GM12878 (cell line): ENCODE measurements at regions not wholly inside any gene's neighbourhood (a gene's known extent, or its start where the extent isn't known, plus 50 kb on each side); places are given as distances from the start of the nearest gene placed in this dataset.

Source experiments
- ATAC-seq: fragments of 200-7000 bp; cut with Tn5 transposase; 3 replicates; pipeline ENCODE4 v1.9.1; 2020; ENCODE audit warnings: mild to moderate bottlenecking, moderate library complexity
- BruUV-seq: library from RNA; stranded (reverse); fragments of 400-500 nt; replicated peaks from 2 replicates; lab custom pipeline; 2021; lab: Mats Ljungman, UMichigan
- CTCF ChIA-PET: fragments of 300-600 bp; sonication (Branson Sonifier 250); formaldehyde crosslinking; extraction: SDS; loops from one replicate; lab custom pipeline; 2021; ENCODE audit warnings: inconsistent platforms; lab: Yijun Ruan, JAX
- POLR2A ChIA-PET: fragments of 350-600 bp; formaldehyde crosslinking; extraction: SDS; loops from one replicate; lab custom pipeline; 2021; ENCODE audit warnings: inconsistent platforms; lab: Charles Lee
- RAD21 ChIA-PET: fragments of 300-600 bp; sonication (Branson Sonifier 250); formaldehyde crosslinking; loops from one replicate; lab custom pipeline; 2023; ENCODE audit warnings: antibody characterized with exemption; ENCODE audit not compliant: unreplicated experiment; lab: Charles Lee
- SMC1A ChIA-PET: fragments of 300-600 bp; sonication (Branson Sonifier 250); formaldehyde crosslinking; loops from one replicate; lab custom pipeline; 2023; ENCODE audit not compliant: unreplicated experiment, uncharacterized antibody; lab: Charles Lee
- DNase-seq: peaks from one replicate; pipeline ENCODE4 v3.0.0-alpha.2; 2011; ENCODE audit warnings: low read depth, low spot score
- FAIRE-seq: peaks from 3 replicates; lab custom pipeline; 2011; peaks lifted over from hg19 to GRCh38; lab: Jason Lieb, UNC
- H2AFZ ChIP-seq: 2 replicates; pipeline ENCODE4 v1.6.0; 2011; ENCODE audit warnings: low read depth, low read length, control low read depth; ENCODE audit not compliant: control insufficient read depth
- H3K27ac ChIP-seq: 2 replicates; pipeline ENCODE4 v1.5.1; 2011; ENCODE audit warnings: control low read depth; ENCODE audit not compliant: control insufficient read depth, insufficient read depth
- H3K27me3 ChIP-seq, 2 experiments: replicated peaks in 1 of 2; 2 replicates each; pipeline versions ENCODE4 v1.6.0 to v1.6.1; 2011; ENCODE audit warnings: low read length in 1 of 2; ENCODE audit not compliant: control insufficient read depth in 2 of 2, insufficient read depth in 2 of 2
- H3K36me3 ChIP-seq, 2 experiments: 2 replicates each; pipeline ENCODE4 v1.5.1; 2011; ENCODE audit warnings: low read length in 1 of 2; ENCODE audit not compliant: control insufficient read depth in 2 of 2, insufficient read depth in 2 of 2
- H3K4me1 ChIP-seq: 2 replicates; pipeline ENCODE4 v1.6.1; 2011; ENCODE audit warnings: mild to moderate bottlenecking, low read length, moderate library complexity, mixed read lengths; ENCODE audit not compliant: control insufficient read depth, insufficient read depth
- H3K4me2 ChIP-seq: 2 replicates; pipeline ENCODE4 v1.6.0; 2011; ENCODE audit warnings: control low read depth; ENCODE audit not compliant: control insufficient read depth, insufficient read depth
- H3K4me3 ChIP-seq: fragments of 200-600 bp; sonication (generic); 2 replicates; pipeline ENCODE4 v1.5.1; 2016
- H3K79me2 ChIP-seq: 2 replicates; pipeline ENCODE4 v1.6.0; 2011; ENCODE audit warnings: low read length; ENCODE audit not compliant: control insufficient read depth, insufficient read depth
- H3K9ac ChIP-seq: 2 replicates; pipeline ENCODE4 v1.8.0; 2011; ENCODE audit warnings: low read length, control low read depth, mixed read lengths; ENCODE audit not compliant: control insufficient read depth, insufficient read depth
- H3K9me3 ChIP-seq: replicated peaks from 3 replicates; pipeline ENCODE4 v1.5.1; 2011; ENCODE audit warnings: mild to moderate bottlenecking, low read length; ENCODE audit not compliant: control insufficient read depth, insufficient read depth
- H4K20me1 ChIP-seq: 2 replicates; pipeline ENCODE4 v1.6.0; 2011; ENCODE audit not compliant: control insufficient read depth, insufficient read depth
- BCL11A ChIP-seq: IDR thresholded peaks from 2 replicates; pipeline ENCODE4 v1.6.1; 2011; ENCODE audit warnings: low read depth, low read length
- CHD1 ChIP-seq: IDR thresholded peaks from 2 replicates; pipeline ENCODE4 v1.6.1; 2012; ENCODE audit warnings: low read depth, low read length, improper control_type of control experiment
- CHD4 ChIP-seq: fragments of 200-600 bp; sonication (generic); IDR thresholded peaks from 2 replicates; pipeline ENCODE4 v1.6.1; 2016; ENCODE audit warnings: mild to moderate bottlenecking
- EZH2 ChIP-seq: IDR thresholded peaks from 2 replicates; pipeline ENCODE4 v1.6.1; 2012; ENCODE audit warnings: low read depth, mild to moderate bottlenecking, control low read depth, inconsistent platforms, low read length, borderline replicate concordance; ENCODE audit not compliant: control insufficient read depth
- GATAD2B ChIP-seq: fragments of 450-650 bp; conservative IDR thresholded peaks from 2 replicates; pipeline ENCODE4 v1.6.1; 2017; ENCODE audit warnings: low read depth, mild to moderate bottlenecking, moderate library complexity
- KDM1A ChIP-seq: fragments of 200-600 bp; sonication (generic); IDR thresholded peaks from 2 replicates; pipeline ENCODE4 v1.6.1; 2016; ENCODE audit warnings: borderline replicate concordance
- LARP7 ChIP-seq: fragments of 450-650 bp; IDR thresholded peaks from 2 replicates; pipeline ENCODE4 v1.6.1; 2017; ENCODE audit warnings: mild to moderate bottlenecking
- MYB ChIP-seq: fragments of 150-350 bp; IDR thresholded peaks from 2 replicates; pipeline ENCODE4 v1.6.1; 2014; ENCODE audit warnings: mild to moderate bottlenecking, low read depth, low read length, borderline replicate concordance
- MYC ChIP-seq: IDR thresholded peaks from 2 replicates; pipeline ENCODE4 v1.6.1; 2011; ENCODE audit warnings: mild to moderate bottlenecking, low read length, moderate library complexity, inconsistent platforms; ENCODE audit not compliant: insufficient read depth, insufficient replicate concordance, insufficient read length, severe bottlenecking
- NBN ChIP-seq: fragments of 450-650 bp; IDR thresholded peaks from 2 replicates; pipeline ENCODE4 v1.6.1; 2016
- NR2C1 ChIP-seq: fragments of 450-650 bp; IDR thresholded peaks from 2 replicates; pipeline ENCODE4 v1.6.1; 2017; ENCODE audit warnings: antibody characterized with exemption, mild to moderate bottlenecking, moderate library complexity
- PBX3 ChIP-seq: IDR thresholded peaks from 2 replicates; pipeline ENCODE4 v1.6.1; 2011; ENCODE audit warnings: mild to moderate bottlenecking, low read depth, low read length, moderate library complexity; ENCODE audit not compliant: insufficient replicate concordance
- RBBP5 ChIP-seq: fragments of 200-600 bp; sonication (generic); conservative IDR thresholded peaks from 2 replicates; pipeline ENCODE4 v1.6.1; 2016
- RUNX3 ChIP-seq: IDR thresholded peaks from 2 replicates; pipeline ENCODE4 v1.6.1; 2012; ENCODE audit warnings: low read length, inconsistent platforms
- SIX5 ChIP-seq: IDR thresholded peaks from 2 replicates; pipeline ENCODE4 v1.6.1; 2011; ENCODE audit warnings: mild to moderate bottlenecking, low read depth, low read length, moderate library complexity; ENCODE audit not compliant: severe bottlenecking
- SKIL ChIP-seq: fragments of 450-650 bp; IDR thresholded peaks from 2 replicates; pipeline ENCODE4 v1.6.1; 2017; ENCODE audit warnings: mild to moderate bottlenecking, low read depth, inconsistent platforms; ENCODE audit not compliant: poor library complexity, severe bottlenecking
- SPI1 ChIP-seq: IDR thresholded peaks from 2 replicates; pipeline ENCODE4 v1.6.1; 2011; ENCODE audit warnings: low read depth, mild to moderate bottlenecking, low read length, moderate library complexity, borderline replicate concordance; ENCODE audit not compliant: insufficient read depth
- STAT3 ChIP-seq: IDR thresholded peaks from 2 replicates; pipeline ENCODE4 v1.6.1; 2011; ENCODE audit warnings: low read depth, low read length, improper control_type of control experiment
- TAF1 ChIP-seq: IDR thresholded peaks from 2 replicates; pipeline ENCODE4 v1.6.1; 2011; ENCODE audit warnings: mild to moderate bottlenecking, low read depth, low read length, borderline replicate concordance
- ZNF207 ChIP-seq: fragments of 450-650 bp; IDR thresholded peaks from 2 replicates; pipeline ENCODE4 v1.6.1; 2014; ENCODE audit warnings: antibody characterized with exemption, mild to moderate bottlenecking, borderline replicate concordance
- WGBS: methylation state at CpG from one replicate; pipeline ENCODE4 v1.1.6; 2016; ENCODE audit warnings: low lambda C conversion rate; ENCODE audit not compliant: insufficient replicate concordance, insufficient coverage; ENCODE audit errors: missing lambda C conversion rate; 5-methylcytosine and 5-hydroxymethylcytosine counted together
- in situ Hi-C: fragments of 300-500 bp; cut with MboI; formaldehyde crosslinking; loops from 9 replicates; pipeline ENCODE4 v1.14.3; 2018; ENCODE audit warnings: mixed read lengths
- intact Hi-C: fragments of 100-400 bp; cut with micrococcal nuclease; formaldehyde crosslinking; loops from one replicate; pipeline ENCODE4 v1.14.2; 2022; ENCODE audit not compliant: unreplicated experiment

GRCh38 chr16:9259914-9260608 lies 168.6 kb downstream of the HAPSTR1 start (continued):
- TF ChIP-seq SPI1 (no peak), RUNX3 (no peak), MYC (no peak), KDM1A (no peak), MYB (no peak), LARP7 (no peak)

GRCh38 chr16:9260666-9261065 lies 169.2 kb downstream of the HAPSTR1 start:
- no peak overlapping the region for H2AFZ ChIP-seq
- no peaks in the 10 kb centered on the region for H3K9me3 ChIP-seq
- BruUV-seq: no TSS peak
- intact Hi-C loops: no loop called here
- FAIRE-seq (no peak), ATAC-seq (no peak), DNase-seq (no peak)
- H3K4me3 ChIP-seq: no peak overlapping the region
- no peaks in the 10 kb centered on the region for H3K36me3 ChIP-seq
- RAD21 ChIA-PET: interaction anchor here (0.6 kb wide), 1 partner anchor 112 kb away, joined by 3 read pairs; no protein-coding TSS in a partner anchor
- no peaks in the 10 kb centered on the region for H3K79me2 ChIP-seq
- no peaks in the 10 kb centered on the region for H3K4me1 ChIP-seq
- H3K9ac ChIP-seq: no peak overlapping the region
- H3K27me3 ChIP-seq: no peaks in the 10 kb centered on the region; a peak in 2 of 4 replicates
- 3% methylated on average over 4 of the region's 4 CpGs for WGBS
- in situ Hi-C loops: no loop called here
- CTCF ChIA-PET: interaction anchor here (1.3 kb wide), 1 partner anchor 913 kb away, joined by 3 read pairs; no protein-coding TSS in a partner anchor
- H4K20me1 ChIP-seq: no peaks in the 10 kb centered on the region
- POLR2A ChIA-PET: no interaction called here
- TF ChIP-seq PBX3: no peak
- no peak for TF ChIP-seq STAT3
- no peak for TF ChIP-seq ZNF207
- no peak for TF ChIP-seq SKIL
- no peak for TF ChIP-seq RBBP5
- TF ChIP-seq NR2C1: no peak
- TF ChIP-seq TAF1: no peak
- TF ChIP-seq CHD1: no peak
- TF ChIP-seq CHD4: no peak
- TF ChIP-seq SIX5: no peak
- no peak for TF ChIP-seq NBN
- TF ChIP-seq KDM1A: no peak
- no peak for TF ChIP-seq BCL11A
- no peak for TF ChIP-seq EZH2
- no peak for TF ChIP-seq GATAD2B
- no peak overlapping the region for H3K4me2 ChIP-seq
- SMC1A ChIA-PET: no interaction called here
- no peak overlapping the region for H3K27ac ChIP-seq
